SK-MEL-5 (cell line): ENCODE measurements at regions not wholly inside any gene's neighbourhood (a gene's known extent, or its start where the extent isn't known, plus 50 kb on each side); places are given as distances from the start of the nearest gene placed in this dataset.

Source experiments
- DNase-seq: peaks from one replicate; pipeline ENCODE4 v3.0.0-alpha.2; 2016; ENCODE audit warnings: low read depth, low spot score
- in situ Hi-C: cut with HindIII; loops from 2 replicates; pipeline ENCODE4 v1.10.0; 2016; ENCODE audit warnings: low sequenced_read_pairs, high pct_unique_total_duplicates, low pct_unique_long_range_greater_than_20kb
- small RNA-seq, 2 experiments: library from RNA; depleted of rRNA; stranded (forward); fragments of <200 nt; gene quantifications; one replicate each; pipeline ENCODE3, GENCODE V24; 2014

- DNase-seq, result no peak
- in situ Hi-C loops, result no loop called here
Observed at GRCh38 chr4:134337574-134337973, 136.0 kb upstream of the PABPC4L start.

- no peak for DNase-seq
- in situ Hi-C loops, result no loop called here
Observed at GRCh38 chr4:134328741-134329140, 127.2 kb upstream of the PABPC4L start.

- no peak for DNase-seq
- in situ Hi-C loops, result no loop called here
Observed at GRCh38 chr4:134327274-134328122, 125.9 kb upstream of the PABPC4L start.

- in situ Hi-C loops, result no loop called here
- DNase-seq, result no peak
Observed at GRCh38 chr4:134326866-134327265, 125.3 kb upstream of the PABPC4L start.

GRCh38 chr4:134324179-134324578, 122.6 kb upstream of the PABPC4L start:
- in situ Hi-C loops, result no loop called here
- DNase-seq, result no peak

- no peak for DNase-seq
- in situ Hi-C loops, result no loop called here
Observed at GRCh38 chr4:134320048-134320447, 118.5 kb upstream of the PABPC4L start.

- in situ Hi-C loops, result no loop called here
- DNase-seq, result no peak
Observed at GRCh38 chr4:134313591-134313990, 112.0 kb upstream of the PABPC4L start.

- in situ Hi-C loops, result no loop called here
Observed at GRCh38 chr4:134309715-134310114, 108.1 kb upstream of the PABPC4L start.

GRCh38 chr4:134308910-134309309, 107.3 kb upstream of the PABPC4L start:
- in situ Hi-C loops, result no loop called here
- no peak for DNase-seq

More at GRCh38 chr4:134309715-134310114, 108.1 kb upstream of the PABPC4L start:
- DNase-seq, result no peak

- no peak for DNase-seq
- in situ Hi-C loops, result no loop called here
Observed at GRCh38 chr4:134298313-134298712, 96.7 kb upstream of the PABPC4L start.

- in situ Hi-C loops, result no loop called here
Observed at GRCh38 chr4:134297765-134298164, 96.2 kb upstream of the PABPC4L start.

GRCh38 chr4:134282680-134283079, 81.1 kb upstream of the PABPC4L start:
- in situ Hi-C loops, result no loop called here
- no peak for DNase-seq

More at GRCh38 chr4:134297765-134298164, 96.2 kb upstream of the PABPC4L start:
- DNase-seq, result no peak

- no peak for DNase-seq
- in situ Hi-C loops, result no loop called here
Observed at GRCh38 chr4:134278675-134279074, 77.1 kb upstream of the PABPC4L start.

GRCh38 chr4:134276476-134276875, 74.9 kb upstream of the PABPC4L start:
- no peak for DNase-seq
- in situ Hi-C loops, result no loop called here

GRCh38 chr4:134260126-134260525, 58.5 kb upstream of the PABPC4L start:
- in situ Hi-C loops, result no loop called here
- no peak for DNase-seq

Small RNA genes in the stretch of these regions (small RNA-seq; reads per million reads assigned to genes)
- gene AC104619.4 (0 reads per million in 2 experiments), gene RF00026 (0 reads per million in 2 experiments)
